ENCODE measurements at regions not wholly inside any gene's neighbourhood (a gene's known extent, or its start where the extent isn't known, plus 50 kb on each side); places are given as distances from the start of the nearest gene placed in this dataset.

DNA sequence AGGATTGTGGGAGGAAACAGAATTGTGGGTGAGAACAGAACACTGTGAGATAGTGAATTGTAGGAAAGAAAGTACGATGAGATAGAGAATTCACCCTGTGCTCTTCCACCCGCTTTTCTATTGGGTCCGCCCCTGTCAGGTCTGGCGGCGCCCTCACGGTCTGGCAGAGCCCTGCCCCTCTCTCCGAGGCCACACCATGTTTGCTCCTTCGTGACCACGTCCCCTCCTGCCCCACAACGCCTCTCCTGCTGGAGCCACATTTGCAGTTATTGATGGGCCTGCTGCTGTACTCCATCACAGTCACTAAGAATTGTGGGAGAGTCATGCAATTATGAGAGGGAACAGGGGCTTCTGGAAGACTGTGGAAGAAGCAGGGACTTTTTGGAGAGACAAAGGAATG is 473.1 kb downstream of the KLF12 start (continued):
- TF ChIP-seq, protein P1, sequence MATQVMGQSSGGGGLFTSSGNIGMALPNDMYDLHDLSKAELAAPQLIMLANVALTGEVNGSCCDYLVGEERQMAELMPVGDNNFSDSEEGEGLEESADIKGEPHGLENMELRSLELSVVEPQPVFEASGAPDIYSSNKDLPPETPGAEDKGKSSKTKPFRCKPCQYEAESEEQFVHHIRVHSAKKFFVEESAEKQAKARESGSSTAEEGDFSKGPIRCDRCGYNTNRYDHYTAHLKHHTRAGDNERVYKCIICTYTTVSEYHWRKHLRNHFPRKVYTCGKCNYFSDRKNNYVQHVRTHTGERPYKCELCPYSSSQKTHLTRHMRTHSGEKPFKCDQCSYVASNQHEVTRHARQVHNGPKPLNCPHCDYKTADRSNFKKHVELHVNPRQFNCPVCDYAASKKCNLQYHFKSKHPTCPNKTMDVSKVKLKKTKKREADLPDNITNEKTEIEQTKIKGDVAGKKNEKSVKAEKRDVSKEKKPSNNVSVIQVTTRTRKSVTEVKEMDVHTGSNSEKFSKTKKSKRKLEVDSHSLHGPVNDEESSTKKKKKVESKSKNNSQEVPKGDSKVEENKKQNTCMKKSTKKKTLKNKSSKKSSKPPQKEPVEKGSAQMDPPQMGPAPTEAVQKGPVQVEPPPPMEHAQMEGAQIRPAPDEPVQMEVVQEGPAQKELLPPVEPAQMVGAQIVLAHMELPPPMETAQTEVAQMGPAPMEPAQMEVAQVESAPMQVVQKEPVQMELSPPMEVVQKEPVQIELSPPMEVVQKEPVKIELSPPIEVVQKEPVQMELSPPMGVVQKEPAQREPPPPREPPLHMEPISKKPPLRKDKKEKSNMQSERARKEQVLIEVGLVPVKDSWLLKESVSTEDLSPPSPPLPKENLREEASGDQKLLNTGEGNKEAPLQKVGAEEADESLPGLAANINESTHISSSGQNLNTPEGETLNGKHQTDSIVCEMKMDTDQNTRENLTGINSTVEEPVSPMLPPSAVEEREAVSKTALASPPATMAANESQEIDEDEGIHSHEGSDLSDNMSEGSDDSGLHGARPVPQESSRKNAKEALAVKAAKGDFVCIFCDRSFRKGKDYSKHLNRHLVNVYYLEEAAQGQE (IDR thresholded peaks at IDR 0.05; ENCODE audit: low read depth), result no peak
- TF ChIP-seq JUND (IDR thresholded peaks at IDR 0.05), result no peak
- TF ChIP-seq CBX3 (IDR thresholded peaks at IDR 0.05; ENCODE audit: low read depth), result no peak
- TF ChIP-seq, protein P2, sequence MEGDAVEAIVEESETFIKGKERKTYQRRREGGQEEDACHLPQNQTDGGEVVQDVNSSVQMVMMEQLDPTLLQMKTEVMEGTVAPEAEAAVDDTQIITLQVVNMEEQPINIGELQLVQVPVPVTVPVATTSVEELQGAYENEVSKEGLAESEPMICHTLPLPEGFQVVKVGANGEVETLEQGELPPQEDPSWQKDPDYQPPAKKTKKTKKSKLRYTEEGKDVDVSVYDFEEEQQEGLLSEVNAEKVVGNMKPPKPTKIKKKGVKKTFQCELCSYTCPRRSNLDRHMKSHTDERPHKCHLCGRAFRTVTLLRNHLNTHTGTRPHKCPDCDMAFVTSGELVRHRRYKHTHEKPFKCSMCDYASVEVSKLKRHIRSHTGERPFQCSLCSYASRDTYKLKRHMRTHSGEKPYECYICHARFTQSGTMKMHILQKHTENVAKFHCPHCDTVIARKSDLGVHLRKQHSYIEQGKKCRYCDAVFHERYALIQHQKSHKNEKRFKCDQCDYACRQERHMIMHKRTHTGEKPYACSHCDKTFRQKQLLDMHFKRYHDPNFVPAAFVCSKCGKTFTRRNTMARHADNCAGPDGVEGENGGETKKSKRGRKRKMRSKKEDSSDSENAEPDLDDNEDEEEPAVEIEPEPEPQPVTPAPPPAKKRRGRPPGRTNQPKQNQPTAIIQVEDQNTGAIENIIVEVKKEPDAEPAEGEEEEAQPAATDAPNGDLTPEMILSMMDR (IDR thresholded peaks at IDR 0.05 in 2 of 3, conservative IDR thresholded peaks at IDR 0.05 in 1 of 3; ENCODE audit: borderline replicate concordance in 1 of 3, insufficient read depth in 1 of 3, low read depth in 2 of 3, low read length in 2 of 3), result no peak
- TF ChIP-seq TCF7L2 (IDR thresholded peaks at IDR 0.05; ENCODE audit: borderline replicate concordance, extremely low read depth, insufficient read depth, insufficient read length), result no peak
- no peak for TF ChIP-seq SP1 (IDR thresholded peaks at IDR 0.05; ENCODE audit: low read depth)

DNA sequence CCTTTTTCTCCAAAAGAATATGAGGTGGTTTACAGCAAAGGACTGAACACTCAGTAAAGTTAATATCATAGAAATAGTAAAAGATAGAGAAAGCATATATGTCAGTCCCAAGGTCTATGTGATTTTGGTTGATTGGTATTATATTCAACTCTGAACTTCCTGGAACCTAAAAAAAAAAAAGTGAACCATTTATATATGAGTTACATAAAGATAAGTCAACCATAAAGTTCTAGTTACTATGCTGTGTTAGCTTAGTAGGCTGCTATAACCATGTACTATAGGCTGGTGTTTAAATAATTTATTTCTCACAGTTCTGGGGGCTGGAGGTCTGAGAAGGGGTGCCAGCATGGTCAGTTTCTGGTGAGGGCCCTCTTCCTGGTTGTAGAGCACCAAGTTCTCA is 475.6 kb downstream of the KLF12 start:
- H3K36me3 ChIP-seq (ENCODE audit: control insufficient read depth in 1 of 2, insufficient read depth in 2 of 2, low read length in 2 of 2), result no peaks in the 10 kb centered on the region
- no peak overlapping the region for H3K9ac ChIP-seq (ENCODE audit: low read length)
- H3K4me3 ChIP-seq (replicated peaks in 1 of 2; ENCODE audit: low read depth in 1 of 2, low read length in 2 of 2), result no peak overlapping the region
- intact Hi-C loops (cut with micrococcal nuclease), result no loop called here
- CTCF ChIA-PET, result no interaction called here
- no peaks in the 10 kb centered on the region for H3K27me3 ChIP-seq (ENCODE audit: insufficient read depth, low read length)
- ATAC-seq (no peak), DNase-seq (ENCODE audit: low read depth, low spot score) (no peak)
- H3K4me1 ChIP-seq (ENCODE audit: control insufficient read depth in 1 of 2, insufficient read depth in 2 of 2, low read length in 2 of 2), result no peaks in the 10 kb centered on the region
- BruUV-seq (replicated peaks), result no TSS peak
- no peaks in the 10 kb centered on the region for H3K79me2 ChIP-seq (ENCODE audit: insufficient read depth, low read length)
- H4K20me1 ChIP-seq (ENCODE audit: insufficient read depth), result no peaks in the 10 kb centered on the region
- no peak overlapping the region for H3K4me2 ChIP-seq (ENCODE audit: low read length)
- no peak overlapping the region for H2AFZ ChIP-seq (ENCODE audit: low read depth, low read length, poor library complexity, severe bottlenecking)
- TF ChIP-seq, protein P3, sequence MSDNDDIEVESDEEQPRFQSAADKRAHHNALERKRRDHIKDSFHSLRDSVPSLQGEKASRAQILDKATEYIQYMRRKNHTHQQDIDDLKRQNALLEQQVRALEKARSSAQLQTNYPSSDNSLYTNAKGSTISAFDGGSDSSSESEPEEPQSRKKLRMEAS (IDR thresholded peaks at IDR 0.05), result no peak
- TF ChIP-seq ZNF274 (IDR thresholded peaks at IDR 0.05; ENCODE audit: low read depth, low read length) (no peak), JUND (IDR thresholded peaks at IDR 0.05) (no peak), POLR2A (IDR thresholded peaks at IDR 0.05; ENCODE audit: borderline replicate concordance, extremely low read depth, insufficient read depth, insufficient read length) (no peak), ZFX (IDR thresholded peaks at IDR 0.05) (no peak), SRF (IDR thresholded peaks at IDR 0.05; ENCODE audit: low read depth) (no peak), EZH2 (IDR thresholded peaks at IDR 0.05) (no peak)
- TF ChIP-seq, protein P4, sequence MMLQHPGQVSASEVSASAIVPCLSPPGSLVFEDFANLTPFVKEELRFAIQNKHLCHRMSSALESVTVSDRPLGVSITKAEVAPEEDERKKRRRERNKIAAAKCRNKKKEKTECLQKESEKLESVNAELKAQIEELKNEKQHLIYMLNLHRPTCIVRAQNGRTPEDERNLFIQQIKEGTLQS (IDR thresholded peaks at IDR 0.05), result no peak
- TF ChIP-seq, protein P1 (IDR thresholded peaks at IDR 0.05; ENCODE audit: low read depth), result no peak
- POLR2A ChIA-PET, result interaction anchor here (0.6 kb wide), 1 partner anchor 24 kb away, joined by 3 read pairs; no protein-coding TSS in a partner anchor
- RAD21 ChIA-PET (ENCODE audit: low non-redundant PET in 1 of 2, low total read pairs in 2 of 2, uncharacterized antibody in 2 of 2, unreplicated experiment in 2 of 2), result no interaction called here
- H3K9me3 ChIP-seq (ENCODE audit: control insufficient read depth in 1 of 2, insufficient read depth in 1 of 2, low read depth in 1 of 2, low read length in 2 of 2), result no peaks in the 10 kb centered on the region
- no peak overlapping the region for H3K27ac ChIP-seq (ENCODE audit: low read depth, low read length)
- H3K9me2 ChIP-seq (ENCODE audit: insufficient read depth), result no peaks in the 10 kb centered on the region

All from HCT116 (cell line).